Ishikawa (cell line): ENCODE measurements at regions not wholly inside any gene's neighbourhood (a gene's known extent, or its start where the extent isn't known, plus 50 kb on each side); places are given as distances from the start of the nearest gene placed in this dataset.

Experiments used
- CEBPB ChIP-seq: IDR thresholded peaks from 2 replicates; pipeline ENCODE4 v1.6.1; 2012
- CREB1 ChIP-seq: IDR thresholded peaks from 2 replicates; pipeline ENCODE4 v1.6.1; 2012; ENCODE audit warnings: low read depth
- EGR1 ChIP-seq: IDR thresholded peaks from 2 replicates; pipeline ENCODE4 v1.6.1; 2012
- EP300 ChIP-seq: IDR thresholded peaks from 2 replicates; pipeline ENCODE4 v1.6.1; 2012; ENCODE audit warnings: borderline replicate concordance
- FOXM1 ChIP-seq: IDR thresholded peaks from 2 replicates; pipeline ENCODE4 v1.6.1; 2012; ENCODE audit warnings: low read depth, borderline replicate concordance
- MAX ChIP-seq: IDR thresholded peaks from 2 replicates; pipeline ENCODE4 v1.6.1; 2012
- NFIC ChIP-seq: IDR thresholded peaks from 2 replicates; pipeline ENCODE4 v1.6.1; 2012
- RAD21 ChIP-seq: IDR thresholded peaks from 2 replicates; pipeline ENCODE4 v1.6.1; 2012; ENCODE audit warnings: low read depth
- TAF1 ChIP-seq: IDR thresholded peaks from 2 replicates; pipeline ENCODE4 v1.6.1; 2012; ENCODE audit warnings: low read depth, mild to moderate bottlenecking
- TCF12 ChIP-seq: IDR thresholded peaks from 2 replicates; pipeline ENCODE4 v1.6.1; 2012; ENCODE audit warnings: low read depth
- TEAD4 ChIP-seq: IDR thresholded peaks from 2 replicates; pipeline ENCODE4 v1.6.1; 2012
- YY1 ChIP-seq: IDR thresholded peaks from 2 replicates; pipeline ENCODE4 v1.6.1; 2012; ENCODE audit warnings: low read depth
- ZBTB7A ChIP-seq: IDR thresholded peaks from 2 replicates; pipeline ENCODE4 v1.6.1; 2012; ENCODE audit warnings: low read depth
- TF ChIP-seq, protein P1 (sequence below): IDR thresholded peaks from 2 replicates; pipeline ENCODE4 v1.6.1; 2012; ENCODE audit warnings: low read depth, mild to moderate bottlenecking
- TF ChIP-seq, protein P2 (sequence below): IDR thresholded peaks from 2 replicates; pipeline ENCODE4 v1.6.1; 2012

DNA sequence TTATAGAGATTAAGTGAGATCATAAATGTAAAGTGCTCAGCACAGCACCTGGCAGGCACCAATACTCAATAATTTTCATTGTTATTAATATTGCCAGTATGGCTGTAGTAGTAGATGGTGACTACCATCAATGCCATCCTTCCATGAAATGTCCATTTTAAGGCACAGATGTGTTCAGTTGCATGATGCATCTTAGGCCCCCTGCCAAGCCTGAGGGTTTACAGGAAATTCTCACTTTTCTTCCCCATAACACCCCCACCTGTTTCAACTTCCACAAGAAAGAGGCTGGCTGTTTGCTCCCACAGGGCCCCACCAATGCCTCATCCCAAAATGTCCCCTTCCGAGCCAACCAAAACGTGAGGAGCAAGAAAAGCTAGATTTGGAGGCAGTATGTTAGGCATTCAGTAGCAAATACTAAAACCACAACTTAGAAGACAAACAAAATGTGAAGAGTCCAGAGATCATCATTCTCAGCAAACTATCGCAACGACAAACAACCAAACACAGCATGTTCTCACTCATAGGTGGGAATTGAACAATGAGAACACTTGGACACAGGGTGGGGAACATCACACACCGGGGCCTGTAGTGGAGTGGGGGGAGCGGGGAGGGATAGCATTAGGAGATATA, 110.6 kb upstream of the NHSL1 start:
- no peak for TF ChIP-seq FOXM1
- TF ChIP-seq TEAD4 = no peak
- TF ChIP-seq EGR1 = no peak
- TF ChIP-seq CREB1 = no peak
- TF ChIP-seq, protein P1, sequence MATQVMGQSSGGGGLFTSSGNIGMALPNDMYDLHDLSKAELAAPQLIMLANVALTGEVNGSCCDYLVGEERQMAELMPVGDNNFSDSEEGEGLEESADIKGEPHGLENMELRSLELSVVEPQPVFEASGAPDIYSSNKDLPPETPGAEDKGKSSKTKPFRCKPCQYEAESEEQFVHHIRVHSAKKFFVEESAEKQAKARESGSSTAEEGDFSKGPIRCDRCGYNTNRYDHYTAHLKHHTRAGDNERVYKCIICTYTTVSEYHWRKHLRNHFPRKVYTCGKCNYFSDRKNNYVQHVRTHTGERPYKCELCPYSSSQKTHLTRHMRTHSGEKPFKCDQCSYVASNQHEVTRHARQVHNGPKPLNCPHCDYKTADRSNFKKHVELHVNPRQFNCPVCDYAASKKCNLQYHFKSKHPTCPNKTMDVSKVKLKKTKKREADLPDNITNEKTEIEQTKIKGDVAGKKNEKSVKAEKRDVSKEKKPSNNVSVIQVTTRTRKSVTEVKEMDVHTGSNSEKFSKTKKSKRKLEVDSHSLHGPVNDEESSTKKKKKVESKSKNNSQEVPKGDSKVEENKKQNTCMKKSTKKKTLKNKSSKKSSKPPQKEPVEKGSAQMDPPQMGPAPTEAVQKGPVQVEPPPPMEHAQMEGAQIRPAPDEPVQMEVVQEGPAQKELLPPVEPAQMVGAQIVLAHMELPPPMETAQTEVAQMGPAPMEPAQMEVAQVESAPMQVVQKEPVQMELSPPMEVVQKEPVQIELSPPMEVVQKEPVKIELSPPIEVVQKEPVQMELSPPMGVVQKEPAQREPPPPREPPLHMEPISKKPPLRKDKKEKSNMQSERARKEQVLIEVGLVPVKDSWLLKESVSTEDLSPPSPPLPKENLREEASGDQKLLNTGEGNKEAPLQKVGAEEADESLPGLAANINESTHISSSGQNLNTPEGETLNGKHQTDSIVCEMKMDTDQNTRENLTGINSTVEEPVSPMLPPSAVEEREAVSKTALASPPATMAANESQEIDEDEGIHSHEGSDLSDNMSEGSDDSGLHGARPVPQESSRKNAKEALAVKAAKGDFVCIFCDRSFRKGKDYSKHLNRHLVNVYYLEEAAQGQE = no peak
- no peak for TF ChIP-seq NFIC
- TF ChIP-seq, protein P2, sequence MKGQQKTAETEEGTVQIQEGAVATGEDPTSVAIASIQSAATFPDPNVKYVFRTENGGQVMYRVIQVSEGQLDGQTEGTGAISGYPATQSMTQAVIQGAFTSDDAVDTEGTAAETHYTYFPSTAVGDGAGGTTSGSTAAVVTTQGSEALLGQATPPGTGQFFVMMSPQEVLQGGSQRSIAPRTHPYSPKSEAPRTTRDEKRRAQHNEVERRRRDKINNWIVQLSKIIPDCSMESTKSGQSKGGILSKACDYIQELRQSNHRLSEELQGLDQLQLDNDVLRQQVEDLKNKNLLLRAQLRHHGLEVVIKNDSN = no peak
- no peak for TF ChIP-seq RAD21
- no peak for TF ChIP-seq EP300

- no peak for TF ChIP-seq NFIC
- no peak for TF ChIP-seq YY1
- TF ChIP-seq, protein P2 = no peak
- TF ChIP-seq TAF1 = no peak
- no peak for TF ChIP-seq RAD21
- TF ChIP-seq TEAD4 = no peak
- no peak for TF ChIP-seq EP300
- no peak for TF ChIP-seq CEBPB
- no peak for TF ChIP-seq ZBTB7A
- TF ChIP-seq MAX = no peak
- TF ChIP-seq TCF12 = no peak
- TF ChIP-seq, protein P1 = no peak
Observed at GRCh38 chr6:138610816-138611215, 111.5 kb upstream of the NHSL1 start.

DNA sequence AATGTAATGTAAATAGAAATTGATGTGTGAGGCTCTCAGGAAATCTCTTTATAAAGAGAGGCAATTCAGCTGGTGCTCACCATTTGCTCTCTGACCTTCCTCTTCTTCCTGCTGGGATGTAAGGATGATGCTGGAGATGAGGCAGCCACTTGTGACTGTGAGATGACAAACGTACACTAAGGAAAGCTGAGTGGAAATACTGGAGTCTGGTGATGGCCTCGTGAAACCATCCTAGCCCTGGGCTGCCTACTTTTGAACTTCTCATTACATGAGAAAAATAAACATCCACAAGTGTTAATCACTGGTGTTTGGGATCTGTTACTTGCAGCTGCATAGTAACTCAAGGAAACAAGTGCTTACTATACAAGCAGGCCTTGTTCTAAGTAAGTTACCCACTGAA, 114.9 kb upstream of the NHSL1 start:
- TF ChIP-seq, protein P2 = no peak
- TF ChIP-seq FOXM1 = no peak
- no peak for TF ChIP-seq TEAD4
- no peak for TF ChIP-seq RAD21
- TF ChIP-seq TAF1 = no peak
- no peak for TF ChIP-seq MAX
- no peak for TF ChIP-seq EP300
- no peak for TF ChIP-seq TCF12
- TF ChIP-seq CREB1 = no peak
- TF ChIP-seq CEBPB = no peak
- no peak for TF ChIP-seq ZBTB7A
- no peak for TF ChIP-seq NFIC
- TF ChIP-seq EGR1 = no peak
- TF ChIP-seq YY1 = no peak
- TF ChIP-seq, protein P1 = no peak

GRCh38 chr6:138618168-138618567, 118.9 kb upstream of the NHSL1 start:
- TF ChIP-seq FOXM1 = no peak
- TF ChIP-seq YY1 = no peak
- TF ChIP-seq TEAD4 = no peak
- TF ChIP-seq RAD21 = no peak
- no peak for TF ChIP-seq MAX
- no peak for TF ChIP-seq EP300
- TF ChIP-seq, protein P2 = no peak
- no peak for TF ChIP-seq TCF12
- no peak for TF ChIP-seq ZBTB7A
- no peak for TF ChIP-seq CREB1
- no peak for TF ChIP-seq NFIC
- no peak for TF ChIP-seq EGR1
- TF ChIP-seq CEBPB = no peak
- no peak for TF ChIP-seq TAF1
- TF ChIP-seq, protein P1 = no peak
